A673 (cell line): ENCODE measurements at regions not wholly inside any gene's neighbourhood (a gene's known extent, or its start where the extent isn't known, plus 50 kb on each side); places are given as distances from the start of the nearest gene placed in this dataset.

ENCODE experiments used
- BruUV-seq: library from RNA; stranded (reverse); fragments of 400-500 nt; replicated peaks from 2 replicates; lab custom pipeline; 2021; lab: Mats Ljungman, UMichigan
- CTCF ChIA-PET: fragments of 300-600 bp; sonication (Branson Sonifier 250); formaldehyde crosslinking; loops from one replicate; lab custom pipeline; 2022; ENCODE audit warnings: antibody characterized with exemption; lab: Charles Lee
- POLR2A ChIA-PET: fragments of 300-600 bp; sonication (Branson Sonifier 250); formaldehyde crosslinking; loops from one replicate; lab custom pipeline; 2022; ENCODE audit warnings: antibody characterized with exemption; ENCODE audit not compliant: low non-redundant PET; lab: Charles Lee
- DNase-seq: peaks from one replicate; pipeline ENCODE4 v3.0.0-alpha.2; 2015; ENCODE audit warnings: low spot score
- H3K27ac ChIP-seq: fragments of 200-600 bp; sonication (generic); 2 replicates; pipeline ENCODE4 v1.5.1; 2016; ENCODE audit warnings: mixed run types, low read depth, mild to moderate bottlenecking, mixed read lengths, antibody characterized with exemption, low read length; ENCODE audit not compliant: poor library complexity, severe bottlenecking
- H3K27me3 ChIP-seq: fragments of 200-600 bp; sonication (generic); replicated peaks from 2 replicates; pipeline ENCODE4 v1.6.1; 2017; ENCODE audit warnings: mixed run types, low read depth, mild to moderate bottlenecking, mixed read lengths, antibody characterized with exemption, low read length; ENCODE audit not compliant: insufficient read depth, poor library complexity
- H3K36me3 ChIP-seq: fragments of 200-600 bp; sonication (generic); 2 replicates; pipeline ENCODE4 v1.6.1; 2016; ENCODE audit warnings: mixed run types, mild to moderate bottlenecking, mixed read lengths, antibody characterized with exemption, low read length; ENCODE audit not compliant: insufficient read depth, poor library complexity, severe bottlenecking
- H3K4me1 ChIP-seq: fragments of 200-600 bp; sonication (generic); 2 replicates; pipeline ENCODE4 v1.6.1; 2017; ENCODE audit warnings: mixed run types, mild to moderate bottlenecking, mixed read lengths, antibody characterized with exemption, low read length; ENCODE audit not compliant: insufficient read depth, poor library complexity, severe bottlenecking
- H3K4me3 ChIP-seq: fragments of 200-600 bp; sonication (generic); 2 replicates; pipeline ENCODE4 v1.5.1; 2016; ENCODE audit warnings: low read depth, mixed run types, mild to moderate bottlenecking, mixed read lengths, low read length; ENCODE audit not compliant: poor library complexity, severe bottlenecking
- H3K9me3 ChIP-seq: fragments of 200-600 bp; sonication (generic); 2 replicates; pipeline ENCODE4 v1.6.1; 2016; ENCODE audit warnings: mixed run types, low read depth, mild to moderate bottlenecking, mixed read lengths, antibody characterized with exemption, low read length; ENCODE audit not compliant: poor library complexity, severe bottlenecking
- EZH2 ChIP-seq: fragments of 200-600 bp; sonication (generic); IDR thresholded peaks from 2 replicates; pipeline ENCODE4 v1.6.1; 2017; ENCODE audit warnings: borderline replicate concordance, low read depth, mild to moderate bottlenecking, mixed read lengths, antibody characterized with exemption, low read length; ENCODE audit not compliant: poor library complexity, severe bottlenecking
- intact Hi-C: fragments of 100-400 bp; cut with micrococcal nuclease; formaldehyde crosslinking; loops from one replicate; pipeline ENCODE4 v1.10.0; 2022; ENCODE audit not compliant: unreplicated experiment
- TF ChIP-seq, protein P1 (sequence below): fragments of 300-800, 200-600 bp; sonication (generic); conservative IDR thresholded peaks from 2 replicates; pipeline ENCODE4 v1.5.1; 2017; ENCODE audit warnings: low read depth, mild to moderate bottlenecking, antibody characterized with exemption, low read length, moderate library complexity, mixed read lengths

DNA sequence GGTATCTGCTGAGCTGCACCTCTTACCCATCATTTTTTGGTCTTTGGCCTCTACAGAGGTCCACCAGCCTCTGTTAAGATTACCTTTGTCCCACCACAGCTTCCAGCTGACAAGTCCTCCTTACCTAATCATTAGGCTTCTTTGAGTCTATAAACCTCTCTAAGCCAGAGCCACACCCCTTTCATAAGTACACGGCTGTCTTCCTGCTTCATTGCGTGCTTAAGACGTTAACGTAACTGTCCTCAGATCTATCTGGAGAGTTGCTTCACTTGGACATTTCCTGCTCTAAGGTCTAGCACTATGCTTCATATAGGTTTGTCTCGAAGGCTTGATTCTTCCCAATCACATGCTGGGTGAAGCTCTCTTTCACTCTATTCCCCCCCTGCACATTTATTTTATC, 71.0 kb upstream of the CACHD1 start:
- intact Hi-C loops = no loop called here

GRCh38 chr1:64401285-64401684, 68.6 kb upstream of the CACHD1 start:
- TF ChIP-seq, protein P1, sequence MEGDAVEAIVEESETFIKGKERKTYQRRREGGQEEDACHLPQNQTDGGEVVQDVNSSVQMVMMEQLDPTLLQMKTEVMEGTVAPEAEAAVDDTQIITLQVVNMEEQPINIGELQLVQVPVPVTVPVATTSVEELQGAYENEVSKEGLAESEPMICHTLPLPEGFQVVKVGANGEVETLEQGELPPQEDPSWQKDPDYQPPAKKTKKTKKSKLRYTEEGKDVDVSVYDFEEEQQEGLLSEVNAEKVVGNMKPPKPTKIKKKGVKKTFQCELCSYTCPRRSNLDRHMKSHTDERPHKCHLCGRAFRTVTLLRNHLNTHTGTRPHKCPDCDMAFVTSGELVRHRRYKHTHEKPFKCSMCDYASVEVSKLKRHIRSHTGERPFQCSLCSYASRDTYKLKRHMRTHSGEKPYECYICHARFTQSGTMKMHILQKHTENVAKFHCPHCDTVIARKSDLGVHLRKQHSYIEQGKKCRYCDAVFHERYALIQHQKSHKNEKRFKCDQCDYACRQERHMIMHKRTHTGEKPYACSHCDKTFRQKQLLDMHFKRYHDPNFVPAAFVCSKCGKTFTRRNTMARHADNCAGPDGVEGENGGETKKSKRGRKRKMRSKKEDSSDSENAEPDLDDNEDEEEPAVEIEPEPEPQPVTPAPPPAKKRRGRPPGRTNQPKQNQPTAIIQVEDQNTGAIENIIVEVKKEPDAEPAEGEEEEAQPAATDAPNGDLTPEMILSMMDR = no peak
- TF ChIP-seq EZH2 = no peak
- Histone ChIP-seq H3K4me1 (no peaks in the 10 kb centered on the region), H3K27ac (no peak overlapping the region), H3K4me3 (no peak overlapping the region), H3K9me3 (no peaks in the 10 kb centered on the region), H3K27me3 (no peaks in the 10 kb centered on the region), H3K36me3 (no peaks in the 10 kb centered on the region)
- intact Hi-C loops = no loop called here
- POLR2A ChIA-PET = no interaction called here
- no TSS peak for BruUV-seq
- CTCF ChIA-PET = no interaction called here
- DNase-seq = no peak

More for the DNA sequence above, 71.0 kb upstream of the CACHD1 start:
- Histone ChIP-seq H3K27me3 (no peaks in the 10 kb centered on the region), H3K4me1 (no peaks in the 10 kb centered on the region), H3K4me3 (no peak overlapping the region), H3K9me3 (no peaks in the 10 kb centered on the region), H3K27ac (no peak overlapping the region), H3K36me3 (no peaks in the 10 kb centered on the region)
- ChIA-PET POLR2A (no interaction called here), CTCF (no interaction called here)
- BruUV-seq = no TSS peak
- no peak for DNase-seq
- no peak for TF ChIP-seq EZH2
- TF ChIP-seq, protein P1 = no peak

DNA sequence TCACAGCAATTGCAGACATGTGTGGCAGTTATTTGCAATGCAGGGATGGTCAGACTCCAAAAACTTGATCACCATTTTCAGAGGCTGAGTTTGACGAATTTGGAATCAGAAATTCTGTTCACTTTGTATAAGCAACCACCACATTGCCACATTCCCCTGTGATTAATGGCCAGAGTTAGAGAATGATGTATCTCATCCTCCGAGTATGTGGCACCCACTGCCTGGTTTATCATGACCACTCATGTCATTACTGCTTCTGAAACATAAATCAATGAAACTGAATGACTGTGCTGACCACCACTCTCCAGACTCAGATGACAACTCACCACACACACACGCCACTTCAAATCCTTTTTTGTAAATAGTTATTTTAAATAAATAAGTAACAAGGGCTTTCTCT, 66.6 kb upstream of the CACHD1 start:
- POLR2A ChIA-PET = no interaction called here
- TF ChIP-seq, protein P1 = no peak
- TF ChIP-seq EZH2 = no peak
- Histone ChIP-seq H3K27ac (no peak overlapping the region), H3K36me3 (no peaks in the 10 kb centered on the region), H3K4me1 (no peaks in the 10 kb centered on the region), H3K4me3 (no peak overlapping the region), H3K27me3 (no peaks in the 10 kb centered on the region), H3K9me3 (no peaks in the 10 kb centered on the region)
- no TSS peak for BruUV-seq
- CTCF ChIA-PET = no interaction called here
- no peak for DNase-seq
- intact Hi-C loops = no loop called here
